CD4-positive, alpha-beta T cell treated with Interleukin-6 at 100 ng/mL for 8 hours (primary cell): ENCODE measurements at regions not wholly inside any gene's neighbourhood (a gene's known extent, or its start where the extent isn't known, plus 50 kb on each side); places are given as distances from the start of the nearest gene placed in this dataset.
"Not testable (repeated sequence)": the region's sequence is repeated elsewhere in the genome, so short reads cannot be mapped to it uniquely, and the experiment has no call there.

Source experiments
- DNase-seq: peaks from one replicate; pipeline ENCODE4 v3.0.0-alpha.2; 2020; ENCODE audit warnings: mixed read lengths, low spot score

- no peak for DNase-seq
These were observed 650.0 kb upstream of the STXBP6 start for GRCh38 chr14:25699981-25700380.

DNA sequence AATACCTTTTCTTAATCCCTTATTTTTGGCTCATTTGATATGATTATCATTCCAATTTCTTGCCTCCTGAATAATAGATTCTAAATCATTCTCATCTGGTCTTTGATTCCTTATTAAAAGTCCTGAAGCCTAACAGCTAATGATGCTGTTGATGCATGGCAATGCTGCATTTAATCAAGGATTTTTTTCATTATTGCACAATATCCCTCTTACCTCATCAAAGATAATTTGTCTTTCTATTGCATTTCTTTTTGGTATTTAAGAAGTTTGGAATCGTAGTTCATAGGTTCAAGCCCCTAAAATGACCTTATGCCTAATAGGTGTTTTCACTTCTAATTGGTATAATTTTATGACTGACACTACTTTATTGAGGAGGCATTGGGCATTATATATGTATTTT lies 648.2 kb upstream of the STXBP6 start:
- no peak for DNase-seq

- DNase-seq: no peak
These were observed 646.2 kb upstream of the STXBP6 start for GRCh38 chr14:25696176-25696575.

DNA sequence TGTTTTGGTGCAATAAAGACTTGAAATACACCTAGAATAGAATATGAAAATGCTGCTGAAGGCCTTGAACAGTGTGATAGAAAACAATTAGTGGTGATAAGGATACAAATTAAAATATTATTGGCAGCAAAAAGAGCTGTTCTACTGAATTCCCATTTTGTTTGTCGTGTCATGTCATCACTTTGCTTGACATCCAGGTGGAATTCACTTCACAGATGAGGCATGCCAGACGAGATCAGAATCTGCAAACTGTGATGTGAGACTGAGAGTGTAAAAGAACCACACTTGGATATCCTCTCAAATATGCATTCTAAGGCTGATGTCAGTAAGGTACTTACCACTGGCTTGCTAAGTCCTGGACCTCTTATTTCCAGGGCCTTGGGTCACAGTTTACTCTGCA lies 635.1 kb upstream of the STXBP6 start:
- DNase-seq: no peak

DNA sequence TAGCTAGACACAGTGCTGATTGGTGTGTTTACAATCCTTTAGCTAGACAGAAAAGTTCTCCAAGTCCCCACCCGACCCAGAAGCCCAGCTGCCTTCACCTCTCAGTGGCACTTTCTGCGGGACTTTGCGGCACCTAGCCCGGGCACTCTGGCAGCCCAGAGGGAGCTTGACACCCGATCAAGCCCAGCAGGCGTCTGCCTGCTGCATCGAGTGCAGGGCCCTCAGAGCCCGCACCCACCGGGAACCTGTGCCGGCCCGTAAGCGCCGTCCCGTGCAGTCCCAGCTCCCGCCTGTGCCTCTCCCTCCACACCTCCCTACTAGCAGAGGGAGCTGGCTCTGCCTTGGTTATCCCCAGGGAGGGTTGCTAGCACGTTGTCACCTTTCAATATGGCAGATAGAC lies 631.0 kb upstream of the STXBP6 start:
- DNase-seq: no peak

DNA sequence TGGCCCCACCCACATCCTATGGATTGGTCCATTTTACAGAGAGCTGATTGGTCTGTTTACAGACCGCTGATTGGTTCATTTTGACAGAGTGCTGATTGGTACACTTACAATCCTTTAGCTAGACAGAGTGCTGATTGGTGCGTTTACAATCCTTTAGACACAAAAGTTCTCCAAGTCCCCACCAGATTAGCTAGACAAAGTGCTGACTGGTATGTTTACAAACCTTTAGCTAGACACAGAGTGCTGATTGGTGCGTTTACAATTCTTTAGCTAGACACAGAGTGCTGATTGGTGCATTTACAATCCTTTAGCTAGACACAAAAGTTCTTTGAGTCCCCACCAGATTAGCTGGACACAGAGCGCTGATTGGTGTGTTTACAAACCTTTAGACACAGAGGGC lies 630.6 kb upstream of the STXBP6 start:
- DNase-seq: not testable (repeated sequence)

GRCh38 chr14:25677111-25677510 lies 627.2 kb upstream of the STXBP6 start:
- no peak for DNase-seq

- DNase-seq: no peak
These were observed 617.4 kb upstream of the STXBP6 start for GRCh38 chr14:25667387-25667786.

DNA sequence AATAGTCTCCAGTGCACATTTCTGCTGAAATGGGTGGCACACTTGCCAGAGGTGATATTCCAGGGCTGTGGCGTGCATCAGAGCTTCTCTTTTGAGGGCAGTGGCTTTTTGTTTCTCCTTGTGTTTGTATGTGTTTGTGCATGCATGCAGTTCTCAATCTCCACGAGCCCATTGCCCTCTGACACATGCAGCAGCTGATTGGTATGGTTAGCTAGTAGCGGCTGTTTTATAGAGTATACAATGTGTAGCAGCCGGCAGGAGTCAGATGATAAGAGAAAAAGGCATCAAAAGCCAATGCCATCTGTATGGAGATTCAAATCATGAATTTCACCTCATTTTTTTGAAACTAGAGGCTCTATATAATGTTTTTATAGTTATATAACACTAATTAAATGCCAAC lies 616.9 kb upstream of the STXBP6 start:
- DNase-seq: no peak

DNA sequence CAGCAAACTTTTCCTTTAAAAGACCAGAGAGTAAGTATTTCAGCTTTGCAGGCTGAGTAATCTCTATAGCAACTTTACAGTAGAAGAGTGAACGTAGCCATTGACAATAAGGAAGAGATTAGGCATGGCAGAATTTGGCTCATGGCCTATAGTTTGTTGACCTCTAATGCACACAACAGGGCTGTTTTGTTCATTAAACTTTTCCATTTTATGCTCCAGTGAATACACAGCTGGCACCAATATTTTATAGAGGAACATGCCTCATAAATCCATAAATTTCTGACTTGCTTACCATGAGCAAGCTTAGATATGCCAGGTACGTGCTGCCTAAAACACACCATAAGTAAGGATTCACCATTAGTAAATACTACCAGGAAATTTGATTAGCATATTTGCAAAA lies 609.0 kb upstream of the STXBP6 start:
- no peak for DNase-seq

DNA sequence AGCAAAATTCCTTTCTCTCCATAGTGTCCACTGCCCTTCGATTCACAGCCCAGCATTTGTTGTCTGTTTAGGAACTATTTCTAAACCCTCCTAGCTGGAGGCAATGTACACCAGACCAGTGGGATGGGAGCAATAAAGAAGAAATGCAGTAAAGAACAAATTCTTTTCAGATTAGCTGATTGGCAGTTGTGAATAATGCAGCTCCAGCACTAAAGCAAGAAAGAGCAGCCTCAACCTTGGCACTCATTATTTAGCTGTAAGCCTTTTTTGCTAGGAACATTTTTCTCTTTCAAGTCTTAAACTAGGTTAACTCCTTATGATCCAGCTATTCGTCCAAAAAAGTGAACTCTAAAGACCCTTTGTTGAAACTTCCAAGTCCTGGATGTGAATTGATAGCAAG lies 580.5 kb upstream of the STXBP6 start:
- DNase-seq: no peak

DNA sequence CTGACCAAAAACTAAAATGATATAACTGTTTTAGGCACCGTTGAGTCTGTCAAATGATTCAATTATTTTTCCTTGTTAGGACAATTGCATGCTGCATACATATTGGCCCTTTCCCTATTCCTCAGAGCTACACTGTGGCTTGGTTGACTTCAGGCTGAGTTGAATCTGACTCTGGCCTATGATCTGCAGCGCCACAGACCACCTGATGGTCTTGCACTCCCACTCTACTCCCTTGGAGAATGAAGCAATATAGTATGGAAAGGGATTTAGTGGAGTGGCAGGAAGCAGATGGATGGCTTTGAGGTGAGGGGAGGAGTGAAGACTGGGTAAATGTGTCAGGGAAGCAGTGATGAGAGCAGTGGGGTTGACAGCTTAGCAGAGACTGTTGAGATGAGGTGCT lies 579.0 kb upstream of the STXBP6 start:
- DNase-seq: no peak

DNA sequence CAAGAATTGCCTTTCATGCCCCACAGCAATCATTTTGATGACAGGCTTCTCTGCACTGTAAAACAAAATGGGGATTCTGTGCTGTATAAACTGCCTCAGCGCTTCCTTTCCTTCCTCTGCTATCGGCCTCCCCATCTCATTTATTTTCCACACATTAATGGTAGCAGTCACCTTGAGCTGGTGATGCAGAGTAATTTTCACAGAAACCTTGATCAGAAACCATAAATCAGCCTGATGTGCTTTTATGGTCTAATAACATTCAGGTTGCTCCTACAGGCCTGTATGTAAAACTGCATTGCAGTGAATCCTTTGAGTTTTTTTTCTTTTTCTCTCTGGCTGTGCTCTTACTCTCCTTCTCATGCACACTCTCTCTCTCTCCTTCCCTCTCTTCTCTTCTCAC lies 578.4 kb upstream of the STXBP6 start:
- DNase-seq: no peak

GRCh38 chr14:25626986-25627385 lies 577.0 kb upstream of the STXBP6 start:
- no peak for DNase-seq

- DNase-seq: no peak
These were observed 572.8 kb upstream of the STXBP6 start for GRCh38 chr14:25622763-25623162.

DNA sequence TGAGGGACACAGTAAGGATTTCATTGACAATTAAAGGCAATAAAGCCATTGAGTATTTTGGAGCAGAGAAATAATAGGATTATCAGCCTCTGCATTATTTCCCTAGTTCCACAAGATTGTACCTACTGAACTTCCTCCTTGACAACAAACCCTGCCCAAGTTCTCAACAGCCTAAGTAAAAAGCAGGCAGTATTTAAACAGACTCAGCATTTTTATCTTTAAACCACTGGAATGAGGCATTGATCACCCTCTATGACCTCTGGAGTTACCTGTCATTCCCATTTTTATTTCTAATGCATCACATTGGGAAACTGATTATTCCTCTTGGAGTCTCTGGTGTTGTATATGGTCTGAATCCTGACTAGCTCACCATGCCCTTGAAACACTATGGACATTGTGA lies 570.6 kb upstream of the STXBP6 start:
- DNase-seq: no peak

DNA sequence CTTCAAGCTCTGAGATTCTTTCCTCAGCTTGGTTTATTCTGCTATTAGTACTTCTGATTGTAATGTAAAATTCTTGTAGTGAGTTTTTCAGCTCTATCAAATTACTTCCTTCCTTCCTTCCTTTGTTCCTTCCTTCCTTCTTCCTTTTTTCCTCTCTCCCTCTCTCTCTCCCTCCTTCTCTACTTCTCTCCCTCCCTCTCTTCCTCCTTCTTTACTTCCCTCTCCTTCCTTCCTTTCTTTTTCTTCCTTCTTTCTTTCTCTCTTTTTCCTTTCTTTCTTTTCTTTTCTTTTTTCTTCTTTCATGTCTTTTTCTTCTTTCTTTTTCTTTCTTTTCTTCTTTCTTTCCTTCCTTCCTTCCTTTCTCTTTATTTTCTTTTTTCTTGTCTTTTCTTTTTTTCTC lies 565.2 kb upstream of the STXBP6 start:
- DNase-seq: no peak

DNA sequence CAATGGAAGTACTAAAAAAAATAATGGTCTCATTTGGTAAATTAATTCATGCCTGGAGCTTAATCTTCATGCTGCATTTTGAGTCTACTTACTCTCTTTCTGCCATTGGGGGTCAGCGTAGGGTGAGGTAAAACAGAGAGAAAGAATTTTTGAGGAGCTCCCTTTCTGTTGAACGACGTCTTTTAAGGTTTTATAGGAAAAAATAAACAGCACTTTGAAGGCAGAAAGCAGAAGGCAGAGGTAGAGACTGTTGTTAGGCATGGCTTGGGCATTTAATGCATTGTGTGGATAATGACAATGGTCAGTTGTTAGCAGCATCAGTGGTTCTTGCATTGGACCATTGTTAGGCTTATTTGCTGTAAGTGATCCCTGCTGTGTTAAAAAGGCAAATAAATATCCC lies 557.2 kb upstream of the STXBP6 start:
- no peak for DNase-seq

DNA sequence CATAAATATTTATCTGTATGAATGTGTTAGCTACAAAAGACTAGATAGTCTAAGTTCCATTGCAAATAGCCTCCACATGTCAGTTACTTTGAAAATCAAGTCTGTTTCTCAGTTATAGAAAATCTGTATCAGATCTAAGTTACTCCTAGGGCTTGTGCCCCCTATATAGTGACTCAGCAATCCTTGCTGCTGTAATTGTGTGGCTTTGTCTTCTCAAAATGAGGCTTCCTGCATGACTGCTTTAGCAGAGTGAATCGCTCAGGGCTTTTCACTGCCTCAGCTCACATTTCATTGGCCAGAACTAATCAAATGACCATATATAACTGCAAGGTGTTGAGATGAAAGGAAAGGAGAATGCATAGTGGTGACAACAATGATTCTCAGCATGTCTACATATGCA lies 552.2 kb upstream of the STXBP6 start:
- no peak for DNase-seq

- no peak for DNase-seq
These were observed 538.8 kb upstream of the STXBP6 start for GRCh38 chr14:25588751-25589150.

DNA sequence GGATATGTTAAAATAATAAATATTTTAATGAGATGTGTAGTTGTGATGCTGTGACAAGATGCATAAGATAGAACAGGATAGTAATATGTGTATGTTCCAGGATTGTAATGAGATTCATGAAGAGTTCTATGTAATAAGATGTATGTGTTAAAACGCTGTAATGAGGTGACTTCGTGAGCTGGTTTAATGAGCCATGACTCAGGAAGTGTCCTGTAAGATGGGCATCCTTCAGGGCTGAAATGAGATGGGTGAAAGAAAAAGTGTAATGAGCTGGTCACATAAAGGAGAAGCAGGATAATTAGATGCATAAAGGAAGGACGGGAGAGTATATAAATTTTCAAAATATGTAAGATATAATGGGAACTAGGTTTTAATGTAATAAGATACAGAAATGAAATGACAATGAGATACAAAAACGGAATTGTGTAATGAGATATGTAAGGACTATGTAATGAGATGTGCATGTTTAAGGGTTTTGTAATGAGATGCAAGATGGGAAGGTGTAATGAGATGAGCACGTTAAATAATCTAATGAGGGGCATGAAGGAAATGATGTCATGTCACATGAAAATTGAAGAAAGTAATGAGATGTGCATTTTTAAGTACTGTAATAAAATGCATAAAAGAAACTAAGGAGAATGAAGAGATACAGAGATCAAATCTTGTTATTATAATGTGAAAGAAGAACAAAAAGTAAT lies 524.8 kb upstream of the STXBP6 start:
- DNase-seq: no peak

- DNase-seq: no peak
These were observed 520.5 kb upstream of the STXBP6 start for GRCh38 chr14:25570483-25570882.

GRCh38 chr14:25557466-25557865 lies 507.5 kb upstream of the STXBP6 start:
- DNase-seq: no peak

DNA sequence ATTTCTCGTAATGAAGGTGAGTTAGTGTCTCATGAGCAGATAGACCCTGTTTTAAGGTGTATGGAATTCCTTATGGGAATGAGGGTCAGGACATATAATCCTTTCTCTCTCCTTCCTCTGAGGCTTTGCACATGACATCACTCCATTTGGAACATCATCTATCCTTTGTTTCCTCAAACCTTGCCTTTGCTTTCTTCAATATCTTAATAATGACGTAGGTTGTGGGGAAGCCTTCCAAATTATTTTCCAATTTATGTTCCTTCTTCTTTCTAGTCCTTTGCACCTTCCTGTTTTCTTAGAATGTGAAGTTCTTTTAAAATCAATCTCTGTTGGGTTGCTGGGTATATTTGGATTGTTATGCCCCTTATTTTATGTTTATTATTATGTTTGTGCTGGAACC lies 502.9 kb upstream of the STXBP6 start:
- no peak for DNase-seq

GRCh38 chr14:25551674-25552073 lies 501.7 kb upstream of the STXBP6 start:
- no peak for DNase-seq
